Fibroblast of skin of right quadriceps (primary cell): ENCODE measurements at regions not wholly inside any gene's neighbourhood (a gene's known extent, or its start where the extent isn't known, plus 50 kb on each side); places are given as distances from the start of the nearest gene placed in this dataset.

Experiments
- DNase-seq: peaks from one replicate; pipeline ENCODE4 v3.0.0-alpha.2; 2013

DNA sequence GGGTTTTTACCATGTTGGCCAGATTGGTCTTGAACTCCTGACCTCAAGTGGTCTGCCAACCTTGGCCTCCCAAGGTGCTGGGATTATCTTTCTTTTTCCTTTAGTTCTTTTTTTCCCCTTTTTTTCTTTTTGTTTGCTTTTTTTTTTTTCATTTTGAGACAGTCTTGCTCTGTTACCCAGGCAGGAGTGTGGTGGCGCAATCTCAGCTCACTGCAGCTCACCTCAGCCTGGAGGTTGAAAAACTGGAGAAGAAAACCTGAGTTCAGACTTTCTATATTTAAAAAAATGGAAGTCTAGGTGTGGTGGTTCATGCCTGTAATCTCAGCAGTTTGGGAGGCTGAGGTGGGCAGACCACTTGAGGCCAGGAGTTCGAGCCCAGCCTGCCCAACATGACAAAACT is 181.1 kb upstream of the HS3ST1 start:
- DNase-seq = no peak

DNA sequence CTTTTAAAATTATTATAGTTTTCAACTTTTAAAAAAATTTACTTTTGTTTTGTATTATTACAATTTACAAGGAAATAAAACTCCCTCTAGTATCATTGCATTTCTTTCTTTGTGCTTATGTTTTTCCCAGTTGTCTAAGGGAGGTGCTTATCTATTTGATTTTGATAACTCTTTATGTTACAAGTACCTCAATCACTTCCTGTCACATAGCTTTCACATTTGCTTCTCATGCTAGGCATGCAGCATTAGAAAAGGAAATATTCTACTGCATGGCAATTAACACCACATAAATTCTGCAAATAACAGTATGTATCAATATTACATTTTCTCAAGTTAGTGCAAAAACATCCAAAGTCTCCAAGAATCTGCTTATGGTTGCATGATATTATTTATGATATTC is 180.3 kb upstream of the HS3ST1 start:
- no peak for DNase-seq

DNA sequence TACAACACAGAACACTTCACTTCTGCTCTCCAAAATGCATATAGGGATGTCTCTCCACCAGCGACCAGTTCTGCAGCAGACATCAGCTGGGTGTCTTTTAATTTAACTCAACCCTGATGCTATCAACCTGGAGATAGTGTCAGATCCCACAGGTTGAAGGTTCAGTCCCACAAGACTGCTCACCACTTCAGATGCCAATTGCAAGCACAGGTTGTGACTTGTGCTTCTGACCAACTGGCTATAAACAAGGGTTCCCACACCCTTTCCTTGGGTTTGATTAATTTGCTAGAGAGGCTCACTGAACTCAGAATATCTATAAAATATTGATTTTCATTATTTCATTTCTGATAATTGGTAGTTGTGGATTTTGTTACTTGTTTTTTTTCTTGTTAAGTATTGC is 177.4 kb upstream of the HS3ST1 start:
- DNase-seq = no peak

DNA sequence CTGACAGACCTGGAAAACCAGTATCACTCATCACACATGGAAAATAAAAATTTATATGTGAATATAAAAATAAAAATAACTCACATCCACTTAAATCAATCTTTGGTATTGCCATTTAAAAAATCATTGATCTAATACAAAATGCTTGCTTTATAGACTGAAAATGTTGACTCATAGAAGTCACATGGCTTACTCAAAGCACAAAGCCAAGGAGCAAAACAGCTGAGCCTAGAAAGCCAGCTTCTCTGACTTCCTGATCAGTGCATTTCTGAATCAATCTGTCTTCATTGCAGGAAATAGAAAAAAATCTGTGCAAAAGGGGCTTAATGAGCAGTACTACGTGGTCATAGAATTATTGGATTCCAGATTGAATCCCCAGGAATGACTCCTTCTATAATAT is 176.9 kb upstream of the HS3ST1 start:
- DNase-seq = no peak

DNA sequence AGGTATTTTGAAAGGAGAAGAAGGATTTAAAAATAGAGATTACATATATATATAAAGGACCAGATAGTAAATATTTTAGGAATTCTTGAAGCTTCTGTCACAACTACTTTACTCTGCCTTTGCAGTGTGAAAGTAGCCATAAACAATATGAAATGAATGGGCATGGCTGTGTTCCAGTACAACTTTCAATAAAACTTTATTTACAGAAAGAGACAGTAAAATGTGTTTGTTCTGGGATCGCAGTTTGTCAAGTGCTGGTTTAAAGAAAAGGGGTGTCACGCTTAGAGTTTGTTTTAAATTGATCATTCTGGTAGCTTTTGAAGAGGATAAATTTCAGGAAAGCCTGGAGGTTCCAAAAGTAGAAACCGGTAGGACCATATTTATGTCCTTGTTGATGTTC is 176.1 kb upstream of the HS3ST1 start:
- DNase-seq = no peak

DNA sequence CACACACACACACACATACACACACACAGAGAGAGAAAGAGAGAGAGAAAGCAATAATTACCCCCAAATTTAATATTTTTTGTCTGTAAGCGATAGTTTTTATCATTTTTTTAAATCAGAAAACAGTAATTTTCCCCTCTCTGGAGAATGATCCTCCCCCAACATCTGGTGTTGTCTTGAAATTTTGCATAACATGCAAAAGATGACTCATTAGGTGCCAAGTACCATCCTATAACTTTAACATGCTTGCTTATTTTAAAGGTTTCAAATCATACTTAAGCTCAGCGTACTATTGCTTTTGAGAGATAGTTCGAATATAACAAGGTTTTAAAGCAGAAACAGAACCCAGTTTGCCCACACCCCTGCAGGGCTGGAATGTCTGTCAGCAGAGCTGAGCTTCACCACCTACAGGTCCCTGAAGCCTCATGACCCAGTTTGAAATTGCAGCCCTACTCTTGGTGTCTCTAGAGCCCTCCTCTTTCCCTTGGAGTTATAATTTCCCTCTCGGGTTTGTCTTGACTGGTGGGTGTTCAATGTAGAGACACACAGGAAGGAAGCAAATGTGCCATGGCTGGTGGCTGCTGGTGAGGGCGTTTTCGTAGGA is 175.0 kb upstream of the HS3ST1 start:
- no peak for DNase-seq

DNA sequence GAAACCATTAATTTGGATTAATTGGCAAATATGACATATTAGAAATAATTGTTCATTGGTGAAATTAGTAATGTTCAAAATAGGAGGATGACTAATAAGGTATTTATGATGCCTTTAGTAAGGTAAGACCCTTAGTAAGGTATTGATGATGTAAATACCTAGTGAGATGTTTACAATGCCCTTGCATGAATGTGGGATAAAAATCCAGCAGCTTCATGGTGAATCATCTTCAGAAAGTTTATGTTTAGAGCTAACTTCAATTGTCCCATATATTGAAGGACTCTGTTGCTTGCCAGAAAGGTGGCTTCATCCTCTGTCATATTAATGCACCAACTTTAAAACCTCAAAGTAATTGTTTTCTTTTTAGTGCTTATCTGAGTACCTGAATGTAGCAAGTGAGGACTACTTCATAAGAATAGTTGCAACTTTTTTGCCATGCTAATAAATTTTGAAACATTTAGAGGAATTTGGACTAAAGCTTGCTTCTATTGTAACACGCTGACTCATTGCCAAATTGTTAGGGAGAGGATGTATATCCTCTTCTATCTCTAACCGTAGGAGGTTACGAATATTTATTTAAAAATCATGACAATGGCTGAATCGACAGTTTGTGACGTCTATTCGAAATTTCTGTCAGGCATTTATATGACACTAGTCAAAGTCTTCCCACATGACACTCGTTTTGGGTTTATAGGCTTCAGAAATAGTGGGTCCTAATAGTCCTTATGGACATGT is 174.1 kb upstream of the HS3ST1 start:
- DNase-seq = no peak

DNA sequence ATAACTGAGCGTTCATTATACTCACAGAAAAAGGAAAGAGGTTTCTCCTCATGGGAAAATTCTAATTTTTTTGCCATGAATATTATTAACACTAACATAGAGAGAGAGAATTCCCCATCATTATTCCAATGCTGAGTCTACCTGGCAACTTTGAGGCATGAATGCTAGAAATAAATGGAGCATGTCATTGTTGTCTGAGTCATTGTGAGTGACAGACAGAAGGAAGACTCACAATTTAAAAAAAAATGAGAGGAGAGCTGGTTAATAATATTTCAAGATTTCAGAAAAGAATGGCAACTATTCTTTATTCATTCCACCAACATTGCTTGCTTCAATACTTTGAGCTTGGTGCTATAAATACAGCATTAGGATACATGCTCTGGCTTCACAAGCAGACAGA is 170.4 kb upstream of the HS3ST1 start:
- DNase-seq = no peak

DNA sequence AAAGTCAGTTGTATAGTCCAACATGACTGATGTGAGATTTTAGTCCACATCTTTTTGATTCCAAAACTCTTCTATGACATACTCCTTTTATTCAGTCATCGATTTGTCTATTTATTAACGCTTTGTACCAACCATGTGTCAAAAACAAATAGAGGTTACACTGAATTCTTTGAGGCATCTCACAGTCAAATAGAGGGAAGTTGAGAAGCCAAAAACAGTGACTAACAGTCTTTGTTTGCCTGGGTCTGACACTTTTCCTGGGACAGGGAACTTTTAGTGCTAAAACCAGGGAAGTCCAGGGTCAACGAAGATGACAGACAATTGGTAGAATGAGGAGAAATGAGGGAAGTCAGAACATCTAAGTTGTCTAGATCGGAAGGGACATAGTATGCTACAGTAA is 169.9 kb upstream of the HS3ST1 start:
- no peak for DNase-seq

DNA sequence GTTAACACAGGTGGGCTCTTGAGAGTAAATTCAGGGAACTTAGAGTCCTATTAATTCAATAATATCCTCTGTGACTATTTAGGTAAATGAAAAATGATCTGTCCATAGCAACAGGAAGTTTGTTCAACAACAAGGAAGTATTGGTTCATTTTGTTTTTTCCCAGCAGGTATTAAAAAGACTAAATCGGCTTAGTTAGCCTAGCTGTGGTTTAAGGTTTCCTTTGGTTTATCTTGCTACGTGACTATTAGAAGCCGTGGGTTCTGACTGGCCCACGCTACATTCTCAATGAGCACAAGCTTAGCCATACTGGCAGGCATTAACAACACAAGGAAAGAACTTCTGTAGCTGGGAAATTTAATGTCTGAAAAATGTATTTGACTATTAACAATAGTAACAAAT is 168.8 kb upstream of the HS3ST1 start:
- no peak for DNase-seq

DNA sequence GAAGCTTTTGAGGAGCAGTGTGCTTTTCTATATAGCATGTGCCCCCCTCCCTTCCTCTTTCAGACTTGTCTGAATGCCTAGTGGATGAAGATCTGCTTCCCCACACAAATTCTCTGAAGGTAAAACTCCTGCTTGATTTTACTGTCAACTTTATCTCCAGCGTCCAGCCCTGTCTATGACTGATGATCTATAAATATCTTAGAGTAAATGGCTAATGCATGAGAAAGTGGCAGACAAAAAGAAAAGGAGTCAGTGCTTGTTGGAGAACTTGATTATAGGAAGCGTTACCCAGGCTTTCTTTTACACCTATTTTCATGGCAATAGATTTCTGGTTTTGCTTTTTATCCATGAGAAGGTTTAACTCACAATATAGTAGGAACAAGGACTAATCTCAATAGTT is 168.3 kb upstream of the HS3ST1 start:
- no peak for DNase-seq

DNA sequence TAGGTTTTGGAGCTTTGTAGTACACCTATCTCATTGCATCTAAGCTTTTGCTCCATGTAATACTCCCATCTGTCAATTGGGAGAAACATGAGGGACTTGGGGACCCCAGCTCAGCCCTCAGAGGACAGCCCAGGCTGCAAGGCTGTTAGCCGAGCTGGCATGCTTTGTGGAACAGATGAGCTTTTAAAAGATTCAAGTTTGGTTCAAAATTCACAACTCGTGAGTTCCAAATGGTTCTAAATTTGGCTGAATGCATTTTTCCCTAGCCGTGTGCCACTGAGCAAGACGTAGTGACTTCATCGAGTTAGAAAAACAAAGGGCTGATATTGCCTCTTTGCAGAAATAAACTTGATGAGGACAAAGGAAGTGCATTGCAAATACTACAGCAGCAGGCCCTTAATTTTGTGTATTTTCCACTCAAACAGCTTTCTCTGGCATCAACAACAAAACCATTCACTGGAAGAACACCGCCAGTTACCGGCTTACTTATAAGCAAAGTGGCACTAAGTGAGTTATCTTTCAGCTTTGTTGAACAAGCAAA is 165.0 kb upstream of the HS3ST1 start:
- no peak for DNase-seq

DNA sequence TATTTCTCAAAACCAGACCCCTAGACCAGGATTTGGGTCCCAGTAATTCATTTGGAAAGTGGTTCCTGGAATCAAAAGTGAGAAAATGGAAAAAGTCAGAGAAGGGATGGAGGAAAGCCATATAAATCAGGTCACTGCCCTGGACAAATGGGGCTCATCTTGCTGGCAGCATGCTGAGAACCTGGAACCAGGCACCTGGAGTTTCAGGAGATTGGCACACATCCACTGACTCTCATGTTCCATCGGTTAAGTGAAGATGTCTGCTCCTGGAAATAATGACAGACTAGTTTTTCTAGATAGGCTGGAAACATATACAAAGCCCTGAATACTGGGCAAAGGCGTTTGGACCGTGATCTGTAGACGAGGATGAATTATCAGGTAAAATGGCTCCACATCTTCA is 163.6 kb upstream of the HS3ST1 start:
- DNase-seq = no peak

DNA sequence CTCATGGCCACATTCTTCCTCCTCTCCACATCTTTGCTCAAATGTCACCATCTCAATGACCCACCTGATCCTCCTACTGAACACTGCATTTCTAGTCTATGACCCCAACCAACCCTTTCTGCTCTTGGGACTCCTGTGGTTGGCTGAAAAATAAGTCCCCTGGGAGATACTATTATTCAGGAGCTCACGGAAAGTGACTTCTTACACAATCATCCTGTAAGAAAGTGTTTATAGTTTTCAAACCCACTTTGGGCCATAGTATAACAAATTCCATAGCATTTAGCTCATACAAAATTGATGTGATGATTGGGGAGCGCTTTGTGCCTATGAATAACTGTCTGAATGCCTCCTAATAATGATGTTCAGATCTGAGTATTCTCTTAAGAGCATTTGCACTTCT is 161.4 kb upstream of the HS3ST1 start:
- no peak for DNase-seq

DNA sequence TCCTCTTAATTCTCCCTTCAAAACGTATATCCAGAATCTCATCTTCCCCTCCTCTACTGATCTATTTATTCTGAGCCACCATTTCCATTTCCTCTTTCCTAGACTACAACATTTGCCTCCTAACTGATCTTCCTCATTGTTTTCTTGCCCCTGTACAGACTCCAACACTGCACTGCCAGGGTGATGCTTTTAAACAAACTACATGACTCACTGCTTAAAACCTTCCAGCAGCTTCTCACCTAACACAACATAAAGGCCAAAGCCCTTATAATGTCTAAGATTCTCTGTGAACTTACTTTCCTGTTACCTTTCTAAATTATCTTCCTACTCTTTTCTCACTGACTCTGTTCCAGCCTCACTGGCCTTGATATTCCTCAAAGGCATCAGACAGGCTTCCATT is 161.0 kb upstream of the HS3ST1 start:
- no peak for DNase-seq

DNA sequence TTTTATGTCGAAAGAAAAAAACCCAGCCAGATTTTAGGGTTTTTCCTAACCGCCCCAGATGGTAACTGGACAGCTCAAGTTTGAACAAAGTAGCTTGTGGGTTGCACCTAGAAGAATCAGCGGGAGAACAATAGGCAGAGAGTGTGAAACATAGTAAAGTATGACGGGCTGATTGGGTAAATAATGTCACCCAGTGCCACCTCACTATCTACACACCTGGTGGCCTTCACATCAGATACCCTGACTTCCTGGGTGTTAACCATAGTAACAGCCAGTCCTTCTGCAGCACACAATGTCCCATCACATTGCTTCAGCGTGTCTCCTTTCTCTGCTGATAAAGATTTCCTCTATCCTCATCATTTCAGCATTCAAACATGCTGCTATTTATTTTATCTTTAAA is 159.1 kb upstream of the HS3ST1 start:
- no peak for DNase-seq

DNA sequence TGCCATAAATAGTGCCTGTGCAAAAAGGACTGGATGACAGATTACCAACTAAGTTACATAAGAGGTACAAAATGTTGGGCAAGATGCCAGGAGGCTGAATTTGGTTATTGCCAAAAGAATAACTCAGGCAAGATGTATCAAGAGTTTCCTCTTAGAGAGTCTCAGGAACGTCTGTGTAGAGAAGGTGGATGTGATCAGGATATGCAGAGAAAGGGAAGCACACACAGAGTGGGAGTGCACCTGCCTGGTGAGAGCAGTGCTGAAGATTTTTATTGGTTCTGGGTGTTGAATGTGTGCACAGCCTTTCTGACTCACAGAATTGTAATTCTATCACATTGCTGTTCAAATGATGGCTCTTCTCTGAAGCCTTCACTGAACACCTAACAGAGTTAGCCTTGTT is 156.8 kb upstream of the HS3ST1 start:
- no peak for DNase-seq

DNA sequence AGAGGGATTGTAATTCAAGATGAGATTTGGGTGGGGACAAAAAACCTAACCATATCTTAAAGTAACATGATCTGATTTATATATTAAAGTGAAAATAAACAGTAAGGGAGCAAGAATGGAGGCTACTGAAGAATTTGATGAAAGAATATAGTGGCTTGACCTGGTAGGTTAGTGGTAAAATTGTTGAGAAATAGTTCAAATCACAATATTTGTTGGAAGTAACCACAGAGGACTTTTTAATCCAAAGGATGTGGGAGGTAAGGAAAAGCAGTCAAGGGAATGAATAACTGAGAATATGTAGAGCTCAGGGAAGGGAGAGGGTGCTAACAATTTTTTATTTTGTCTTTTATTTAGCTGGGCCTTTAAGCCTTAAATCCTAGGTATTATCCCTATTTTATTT is 139.8 kb upstream of the HS3ST1 start:
- DNase-seq = no peak

DNA sequence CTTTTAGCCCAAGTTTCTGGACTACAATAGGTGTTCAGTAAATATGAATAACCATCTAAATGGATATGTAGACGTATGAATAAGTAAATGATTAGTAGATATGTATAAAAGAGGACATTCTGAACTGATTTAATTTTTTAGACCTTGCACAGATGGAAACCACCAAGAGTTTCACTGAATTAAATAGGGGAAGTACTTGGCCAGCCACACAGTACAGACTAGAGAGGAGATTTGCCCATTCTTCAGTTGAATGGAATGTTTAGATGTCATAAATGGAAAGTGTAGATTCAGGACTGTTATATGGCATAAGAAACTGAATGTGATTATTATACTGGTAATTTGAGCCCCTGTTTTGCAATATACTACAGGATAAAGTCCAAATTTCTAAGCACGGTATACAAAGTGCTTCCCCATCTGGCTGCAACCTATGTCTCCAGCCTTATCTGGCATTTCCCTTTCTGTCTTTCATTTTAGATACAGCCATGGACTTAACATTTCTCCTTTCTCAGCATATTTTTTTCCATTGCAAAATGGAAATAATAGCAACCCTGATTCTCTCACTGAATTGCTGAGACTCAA is 137.8 kb upstream of the HS3ST1 start:
- no peak for DNase-seq

DNA sequence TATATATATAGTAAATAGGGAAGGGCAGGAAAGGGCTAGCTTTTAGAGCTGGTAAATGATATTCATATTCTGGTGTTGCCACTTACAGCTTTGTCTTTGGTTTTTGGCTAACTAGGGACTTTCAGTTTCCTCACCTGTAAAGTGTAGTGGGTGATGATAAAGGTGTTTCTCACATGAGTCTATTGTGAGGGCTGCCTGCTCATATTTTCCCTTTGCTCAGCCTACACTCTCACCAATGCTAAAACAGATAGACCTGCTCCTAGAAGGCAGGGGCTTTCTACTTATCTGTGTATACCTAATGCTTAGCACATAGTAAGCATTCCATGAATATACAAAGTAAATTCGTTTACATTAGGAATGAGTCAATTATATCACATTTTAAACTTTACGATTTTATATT is 137.2 kb upstream of the HS3ST1 start:
- no peak for DNase-seq

DNA sequence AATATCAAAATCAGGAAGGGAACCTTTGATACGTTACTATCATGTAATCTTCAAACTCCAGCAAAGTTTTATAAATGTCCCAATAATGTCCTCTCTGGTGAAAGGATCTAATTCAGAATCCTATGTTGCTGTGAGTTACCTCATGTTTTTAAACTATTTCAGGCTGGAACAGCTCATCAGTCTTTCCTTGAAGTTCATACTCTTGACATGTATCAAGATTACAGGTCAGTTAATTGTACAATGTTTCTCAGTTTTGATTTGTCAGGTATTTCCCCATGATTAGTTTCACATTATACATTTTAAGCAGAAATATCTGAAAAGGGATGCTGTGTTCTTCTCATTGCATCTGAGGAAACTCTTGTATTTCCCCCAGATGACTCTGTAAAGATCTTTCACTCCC is 136.5 kb upstream of the HS3ST1 start:
- no peak for DNase-seq

DNA sequence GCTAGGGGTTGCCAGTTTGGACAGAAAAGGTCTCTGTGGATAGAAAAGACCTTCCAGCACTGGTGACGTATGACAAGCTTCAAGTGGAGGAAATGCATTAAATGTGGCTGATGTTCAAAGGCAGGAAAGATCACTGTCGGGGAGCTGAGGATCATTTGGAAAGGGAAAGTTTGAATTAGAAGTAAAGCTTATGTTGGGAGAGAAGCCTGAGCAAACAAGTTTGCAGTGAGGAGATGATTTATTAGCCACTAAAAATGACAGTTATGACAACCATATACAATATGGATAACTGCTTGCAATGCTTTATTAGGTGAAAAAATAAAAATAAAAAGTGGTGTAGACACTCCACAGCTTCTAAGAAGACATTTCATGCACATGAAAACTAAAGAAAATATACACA is 135.3 kb upstream of the HS3ST1 start:
- DNase-seq = no peak

DNA sequence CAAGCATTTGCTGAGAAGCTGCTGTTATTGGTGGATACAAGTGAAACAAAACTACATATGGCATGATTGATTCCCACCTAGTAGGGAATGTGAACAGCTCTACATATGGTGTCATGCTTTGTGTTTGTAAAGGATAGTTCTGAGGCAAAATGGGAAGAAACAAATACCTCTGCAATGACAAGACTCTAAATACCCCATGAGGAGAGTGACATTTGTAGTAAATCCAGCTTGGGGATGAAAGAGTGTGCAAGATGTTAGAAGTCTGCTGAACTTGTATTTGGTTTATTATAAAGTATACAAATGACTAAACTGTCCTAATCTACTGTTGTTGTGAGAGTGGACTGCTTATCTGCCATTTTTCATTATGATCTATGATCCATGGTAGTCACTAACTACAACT is 120.8 kb upstream of the HS3ST1 start:
- no peak for DNase-seq

DNA sequence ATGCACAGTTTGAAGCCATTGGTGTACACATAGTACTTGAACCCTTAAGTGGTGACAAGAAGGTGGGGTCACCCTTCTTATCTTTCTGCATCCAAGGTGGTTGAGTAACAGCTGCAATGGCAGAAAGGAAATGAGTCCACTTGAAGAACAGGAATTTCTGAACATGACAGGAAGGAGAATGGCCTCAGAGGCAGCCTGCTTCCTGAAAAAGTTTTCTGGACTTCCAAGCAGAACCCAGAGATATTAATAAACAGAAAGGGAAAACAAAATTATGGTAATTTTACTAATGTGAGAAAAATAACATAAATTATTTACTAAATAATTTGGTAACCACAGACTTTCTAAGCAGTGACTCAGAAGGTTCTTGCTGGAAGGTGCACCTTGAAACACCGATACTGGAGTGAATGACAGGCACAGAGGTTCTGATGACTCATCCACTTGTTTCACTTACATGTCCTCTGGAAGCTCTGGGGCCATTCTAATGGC is 119.9 kb upstream of the HS3ST1 start:
- DNase-seq = no peak
